Lower leg skin (tissue), 3 donors: ENCODE measurements at regions not wholly inside any gene's neighbourhood (a gene's known extent, or its start where the extent isn't known, plus 50 kb on each side); places are given as distances from the start of the nearest gene placed in this dataset.

Experiments used
- POLR2A ChIP-seq, 2 donors: fragments of 450-650 bp; IDR thresholded peaks; one replicate each; pipeline ENCODE4 v1.6.1; 2016 to 2017; ENCODE audit warnings: antibody characterized with exemption in 2 of 2, mild to moderate bottlenecking in 1 of 2, moderate library complexity in 1 of 2
- TF ChIP-seq, protein P1 (sequence below), 3 donors: fragments of 450-650 bp; IDR thresholded peaks; one replicate each; pipeline ENCODE4 v1.5.1; 2016; ENCODE audit warnings: antibody characterized with exemption in 3 of 3, mild to moderate bottlenecking in 3 of 3, moderate library complexity in 2 of 3

DNA sequence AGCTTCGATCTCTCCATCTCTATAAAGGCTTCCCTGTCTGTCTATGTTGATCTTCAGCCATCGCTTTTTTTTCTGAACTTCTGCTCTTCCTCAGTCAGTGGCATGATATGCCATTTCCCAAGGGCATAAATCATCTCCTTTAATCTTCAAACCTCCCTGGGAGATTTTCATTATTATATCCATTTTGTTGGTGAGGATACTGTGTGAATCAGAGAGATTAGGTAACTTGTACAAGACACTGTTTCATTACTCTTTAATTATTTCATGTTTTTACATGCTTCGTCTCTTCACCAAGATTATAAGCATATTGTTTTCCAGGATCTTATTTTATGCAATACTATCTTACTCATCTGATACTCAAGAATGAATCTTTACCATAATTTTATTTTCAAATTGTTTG lies 124.8 kb upstream of the ATP11B start:
- TF ChIP-seq, protein P1, sequence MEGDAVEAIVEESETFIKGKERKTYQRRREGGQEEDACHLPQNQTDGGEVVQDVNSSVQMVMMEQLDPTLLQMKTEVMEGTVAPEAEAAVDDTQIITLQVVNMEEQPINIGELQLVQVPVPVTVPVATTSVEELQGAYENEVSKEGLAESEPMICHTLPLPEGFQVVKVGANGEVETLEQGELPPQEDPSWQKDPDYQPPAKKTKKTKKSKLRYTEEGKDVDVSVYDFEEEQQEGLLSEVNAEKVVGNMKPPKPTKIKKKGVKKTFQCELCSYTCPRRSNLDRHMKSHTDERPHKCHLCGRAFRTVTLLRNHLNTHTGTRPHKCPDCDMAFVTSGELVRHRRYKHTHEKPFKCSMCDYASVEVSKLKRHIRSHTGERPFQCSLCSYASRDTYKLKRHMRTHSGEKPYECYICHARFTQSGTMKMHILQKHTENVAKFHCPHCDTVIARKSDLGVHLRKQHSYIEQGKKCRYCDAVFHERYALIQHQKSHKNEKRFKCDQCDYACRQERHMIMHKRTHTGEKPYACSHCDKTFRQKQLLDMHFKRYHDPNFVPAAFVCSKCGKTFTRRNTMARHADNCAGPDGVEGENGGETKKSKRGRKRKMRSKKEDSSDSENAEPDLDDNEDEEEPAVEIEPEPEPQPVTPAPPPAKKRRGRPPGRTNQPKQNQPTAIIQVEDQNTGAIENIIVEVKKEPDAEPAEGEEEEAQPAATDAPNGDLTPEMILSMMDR (IDR thresholded peaks at IDR 0.05) = no peak
- no peak for TF ChIP-seq POLR2A (IDR thresholded peaks at IDR 0.05)
